IMR-90 (cell line): ENCODE measurements at regions not wholly inside any gene's neighbourhood (a gene's known extent, or its start where the extent isn't known, plus 50 kb on each side); places are given as distances from the start of the nearest gene placed in this dataset.

Source experiments
- ATAC-seq: fragments of 200-7000 bp; cut with Tn5 transposase; 2 replicates; pipeline ENCODE4 v1.9.1; 2020; ENCODE audit warnings: low read depth, mild to moderate bottlenecking, moderate library complexity
- BruUV-seq: library from RNA; stranded (reverse); fragments of 400-500 nt; replicated peaks from 2 replicates; lab custom pipeline; 2021; lab: Mats Ljungman, UMichigan
- CTCF ChIA-PET: fragments of 300-600 bp; formaldehyde crosslinking; extraction: SDS; loops from one replicate; lab custom pipeline; 2021; ENCODE audit warnings: antibody characterized with exemption; lab: Yijun Ruan, JAX
- POLR2A ChIA-PET: fragments of 300-600 bp; sonication (Branson Sonifier 250); formaldehyde crosslinking; loops from one replicate; lab custom pipeline; 2022; ENCODE audit warnings: antibody characterized with exemption; ENCODE audit not compliant: unreplicated experiment; lab: Charles Lee
- DNase-seq: peaks from one replicate; pipeline ENCODE4 v3.0.0; 2013
- H2AFZ ChIP-seq: replicated peaks from 2 replicates; pipeline ENCODE3; 2013; ENCODE audit warnings: low read length, mild to moderate bottlenecking; ENCODE audit not compliant: poor library complexity
- H2AK5ac ChIP-seq: 2 replicates; pipeline ENCODE4 v1.6.1; 2013; ENCODE audit warnings: low read depth, low read length, inconsistent platforms
- H2AK9ac ChIP-seq: replicated peaks from 2 replicates; pipeline ENCODE3; 2013; ENCODE audit warnings: mild to moderate bottlenecking, low read depth, low read length, moderate library complexity; ENCODE audit not compliant: poor library complexity
- H2BK120ac ChIP-seq: 2 replicates; pipeline ENCODE4 v1.6.1; 2013; ENCODE audit warnings: low read depth, low read length, inconsistent platforms
- H2BK15ac ChIP-seq: 3 replicates; pipeline ENCODE4 v1.6.1; 2013; ENCODE audit warnings: low read depth, low read length, inconsistent platforms
- H2BK20ac ChIP-seq: 2 replicates; pipeline ENCODE4 v1.6.1; 2013; ENCODE audit warnings: low read depth, mild to moderate bottlenecking, inconsistent platforms, low read length, moderate library complexity
- H2BK5ac ChIP-seq: 2 replicates; pipeline ENCODE4 v1.6.1; 2013; ENCODE audit warnings: mild to moderate bottlenecking, low read depth, low read length, inconsistent platforms; ENCODE audit not compliant: poor library complexity, severe bottlenecking
- H3K14ac ChIP-seq: replicated peaks from 2 replicates; pipeline ENCODE4 v1.6.1; 2013; ENCODE audit warnings: low read depth, low read length, inconsistent platforms
- H3K18ac ChIP-seq: 2 replicates; pipeline ENCODE4 v1.6.1; 2013; ENCODE audit warnings: low read depth, low read length, control low read depth
- H3K23ac ChIP-seq: 2 replicates; pipeline ENCODE4 v1.6.1; 2013; ENCODE audit warnings: low read depth, low read length, inconsistent platforms
- H3K27ac ChIP-seq: 2 replicates; pipeline ENCODE4 v1.5.1; 2013; ENCODE audit warnings: mild to moderate bottlenecking, control low read depth, low read length; ENCODE audit not compliant: insufficient read depth
- H3K27me3 ChIP-seq: 2 replicates; pipeline ENCODE4 v1.6.1; 2013; ENCODE audit warnings: low read length; ENCODE audit not compliant: control insufficient read depth, insufficient read depth
- H3K36me3 ChIP-seq: 2 replicates; pipeline ENCODE4 v1.6.1; 2013; ENCODE audit warnings: low read length, mixed read lengths; ENCODE audit not compliant: control insufficient read depth, insufficient read depth
- H3K4ac ChIP-seq: 2 replicates; pipeline ENCODE4 v1.6.1; 2013; ENCODE audit warnings: low read depth, low read length, inconsistent platforms
- H3K4me1 ChIP-seq: 2 replicates; pipeline ENCODE4 v1.6.1; 2013; ENCODE audit warnings: low read length, mixed read lengths; ENCODE audit not compliant: control insufficient read depth, insufficient read depth
- H3K4me2 ChIP-seq: 2 replicates; pipeline ENCODE4 v1.6.1; 2013; ENCODE audit warnings: low read depth, mild to moderate bottlenecking, control low read depth, low read length, moderate library complexity
- H3K4me3 ChIP-seq: 2 replicates; pipeline ENCODE4 v1.5.1; 2013; ENCODE audit warnings: low read depth, mild to moderate bottlenecking, control low read depth, low read length, moderate library complexity; ENCODE audit not compliant: insufficient read depth
- H3K56ac ChIP-seq: 2 replicates; pipeline ENCODE4 v1.6.1; 2013; ENCODE audit warnings: low read length, inconsistent platforms; ENCODE audit not compliant: insufficient read depth; ENCODE audit errors: extremely low read depth
- H3K79me1 ChIP-seq, 2 experiments: 2 replicates each; pipeline ENCODE4 v1.6.1; 2013; ENCODE audit warnings: low read length in 2 of 2, inconsistent platforms in 1 of 2, low read depth in 1 of 2
- H3K9ac ChIP-seq: 2 replicates; pipeline ENCODE4 v1.6.1; 2013; ENCODE audit warnings: low read depth, low read length, control low read depth
- H3K9me1 ChIP-seq: 2 replicates; pipeline ENCODE4 v1.6.1; 2013; ENCODE audit warnings: low read length, inconsistent platforms; ENCODE audit not compliant: insufficient read depth
- H3K9me3 ChIP-seq: 2 replicates; pipeline ENCODE4 v1.6.1; 2013; ENCODE audit warnings: low read length; ENCODE audit not compliant: control insufficient read depth, insufficient read depth
- H4K20me1 ChIP-seq: 2 replicates; pipeline ENCODE4 v1.6.1; 2013; ENCODE audit warnings: low read length, inconsistent platforms; ENCODE audit not compliant: insufficient read depth
- H4K5ac ChIP-seq: 2 replicates; pipeline ENCODE4 v1.6.1; 2013; ENCODE audit warnings: mild to moderate bottlenecking, low read depth, low read length, control low read depth
- H4K8ac ChIP-seq, 2 experiments: 2 replicates each; pipeline ENCODE4 v1.6.1; 2013; ENCODE audit warnings: low read depth in 2 of 2, low read length in 2 of 2, control low read depth in 1 of 2, inconsistent platforms in 1 of 2
- H4K91ac ChIP-seq: 2 replicates; pipeline ENCODE4 v1.6.1; 2013; ENCODE audit warnings: low read depth, low read length, inconsistent platforms; ENCODE audit not compliant: insufficient read depth
- BHLHE40 ChIP-seq: fragments of 150-350 bp; IDR thresholded peaks from 2 replicates; pipeline ENCODE4 v1.6.1; 2016; ENCODE audit warnings: mild to moderate bottlenecking, low read depth, low read length
- CEBPB ChIP-seq: IDR thresholded peaks from 2 replicates; pipeline ENCODE4 v1.6.1; 2012; ENCODE audit warnings: low read depth, low read length, improper control_type of control experiment
- CHD1 ChIP-seq: IDR thresholded peaks from 2 replicates; pipeline ENCODE4 v1.6.1; 2012; ENCODE audit warnings: low read depth, low read length, improper control_type of control experiment
- FOS ChIP-seq: fragments of 150-350 bp; IDR thresholded peaks from 2 replicates; pipeline ENCODE4 v1.6.1; 2016; ENCODE audit warnings: low read depth, low read length
- MAFK ChIP-seq: IDR thresholded peaks from 2 replicates; pipeline ENCODE4 v1.6.1; 2012; ENCODE audit warnings: low read depth, low read length, improper control_type of control experiment
- MAZ ChIP-seq: IDR thresholded peaks from 2 replicates; pipeline ENCODE4 v1.6.1; 2012; ENCODE audit warnings: low read depth, mild to moderate bottlenecking, low read length, improper control_type of control experiment, moderate library complexity, borderline replicate concordance
- MXI1 ChIP-seq: IDR thresholded peaks from 2 replicates; pipeline ENCODE4 v1.6.1; 2012; ENCODE audit warnings: low read depth, mild to moderate bottlenecking, low read length, moderate library complexity, borderline replicate concordance
- NFE2L2 ChIP-seq: fragments of 150-350 bp; IDR thresholded peaks from 2 replicates; pipeline ENCODE4 v1.6.1; 2016; ENCODE audit warnings: low read depth, mild to moderate bottlenecking, low read length
- POLR2A ChIP-seq: IDR thresholded peaks from 2 replicates; pipeline ENCODE4 v1.6.1; 2012; ENCODE audit warnings: mild to moderate bottlenecking, low read depth, low read length
- RAD21 ChIP-seq: IDR thresholded peaks from 2 replicates; pipeline ENCODE4 v1.6.1; 2012; ENCODE audit warnings: low read length, improper control_type of control experiment
- RCOR1 ChIP-seq: IDR thresholded peaks from 2 replicates; pipeline ENCODE4 v1.6.1; 2012; ENCODE audit warnings: mild to moderate bottlenecking, low read length, improper control_type of control experiment; ENCODE audit not compliant: insufficient replicate concordance
- RFX5 ChIP-seq: IDR thresholded peaks from 2 replicates; pipeline ENCODE4 v1.8.0; 2012; ENCODE audit warnings: low read depth, mild to moderate bottlenecking, low read length, moderate library complexity
- SMC3 ChIP-seq: fragments of 150-350 bp; IDR thresholded peaks from 2 replicates; pipeline ENCODE4 v1.6.1; 2016; ENCODE audit warnings: low read depth, mild to moderate bottlenecking, antibody characterized with exemption, low read length, moderate library complexity
- WGBS, 2 experiments: methylation state at CpG; one replicate each; pipeline versions ENCODE4 v1.1.5 to v1.1.7; 2013; ENCODE audit warnings: missing lambda C conversion rate in 2 of 2; ENCODE audit not compliant: insufficient read length in 1 of 2; ENCODE audit errors: extremely low coverage in 2 of 2; 5-methylcytosine and 5-hydroxymethylcytosine counted together
- dilution Hi-C: fragments of 300-500 bp; cut with HindIII; formaldehyde crosslinking; loops from one replicate; pipeline ENCODE4 v1.14.3; 2018; ENCODE audit warnings: low sequenced_read_pairs; ENCODE audit not compliant: unreplicated experiment
- in situ Hi-C: fragments of 300-500 bp; cut with MboI; formaldehyde crosslinking; loops from 3 replicates; pipeline ENCODE4 v1.14.3; 2019; ENCODE audit warnings: low sequenced_read_pairs, inconsistent platforms, mixed read lengths
- intact Hi-C: fragments of 100-400 bp; cut with micrococcal nuclease; formaldehyde crosslinking; loops from 2 replicates; pipeline ENCODE4 v1.10.0; 2022
- TF ChIP-seq, protein P1 (sequence below): fragments of 150-350 bp; IDR thresholded peaks from 2 replicates; pipeline ENCODE4 v1.6.1; 2016; ENCODE audit warnings: low read depth, mild to moderate bottlenecking, low read length, moderate library complexity, borderline replicate concordance
- TF ChIP-seq, protein P2 (sequence below): fragments of 150-350 bp; IDR thresholded peaks from 2 replicates; pipeline ENCODE4 v1.6.1; 2017; ENCODE audit warnings: mild to moderate bottlenecking, antibody characterized with exemption, low read length, low read depth
- TF ChIP-seq, protein P3 (sequence below): conservative IDR thresholded peaks from 2 replicates; pipeline ENCODE4 v1.5.1; 2012; ENCODE audit warnings: mild to moderate bottlenecking, low read depth, low read length, improper control_type of control experiment

DNA sequence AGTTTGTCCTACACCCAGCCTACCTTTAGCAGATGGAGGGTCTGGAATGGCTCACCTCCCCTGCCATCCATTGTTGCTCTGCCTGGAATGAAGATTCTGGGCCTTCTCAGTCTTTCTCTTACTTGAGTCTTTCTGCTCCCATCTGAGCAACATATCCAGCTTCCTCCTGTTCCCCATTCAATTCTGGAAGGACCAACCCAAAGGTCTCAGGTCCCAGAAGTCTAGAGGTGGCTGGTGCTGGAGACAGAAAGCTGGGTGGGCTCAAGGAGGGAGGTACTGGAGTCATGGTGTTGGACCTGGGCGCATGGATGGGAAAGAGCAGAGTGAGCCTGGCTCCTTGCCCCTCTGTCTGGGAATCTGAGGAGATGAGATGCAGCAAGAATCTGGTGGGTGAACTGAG is 93.5 kb upstream of the SIX3 start:
- no peak overlapping the region for H4K8ac ChIP-seq
- H3K18ac ChIP-seq, result no peak overlapping the region
- ATAC-seq, result no peak
- intact Hi-C loops, result no loop called here
- no peak overlapping the region for H3K4me2 ChIP-seq
- H3K4me3 ChIP-seq, result no peak overlapping the region
- ChIA-PET POLR2A (no interaction called here), CTCF (no interaction called here)
- no peaks in the 10 kb centered on the region for H3K9me3 ChIP-seq
- TF ChIP-seq MAFK (no peak), NFE2L2 (no peak), FOS (no peak), RAD21 (no peak), MXI1 (no peak), RFX5 (no peak), BHLHE40 (no peak), MAZ (no peak), CEBPB (no peak), SMC3 (no peak), POLR2A (no peak), RCOR1 (no peak), CHD1 (no peak)
- TF ChIP-seq, protein P1, sequence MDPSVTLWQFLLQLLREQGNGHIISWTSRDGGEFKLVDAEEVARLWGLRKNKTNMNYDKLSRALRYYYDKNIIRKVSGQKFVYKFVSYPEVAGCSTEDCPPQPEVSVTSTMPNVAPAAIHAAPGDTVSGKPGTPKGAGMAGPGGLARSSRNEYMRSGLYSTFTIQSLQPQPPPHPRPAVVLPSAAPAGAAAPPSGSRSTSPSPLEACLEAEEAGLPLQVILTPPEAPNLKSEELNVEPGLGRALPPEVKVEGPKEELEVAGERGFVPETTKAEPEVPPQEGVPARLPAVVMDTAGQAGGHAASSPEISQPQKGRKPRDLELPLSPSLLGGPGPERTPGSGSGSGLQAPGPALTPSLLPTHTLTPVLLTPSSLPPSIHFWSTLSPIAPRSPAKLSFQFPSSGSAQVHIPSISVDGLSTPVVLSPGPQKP, result no peak
- TF ChIP-seq, protein P2, sequence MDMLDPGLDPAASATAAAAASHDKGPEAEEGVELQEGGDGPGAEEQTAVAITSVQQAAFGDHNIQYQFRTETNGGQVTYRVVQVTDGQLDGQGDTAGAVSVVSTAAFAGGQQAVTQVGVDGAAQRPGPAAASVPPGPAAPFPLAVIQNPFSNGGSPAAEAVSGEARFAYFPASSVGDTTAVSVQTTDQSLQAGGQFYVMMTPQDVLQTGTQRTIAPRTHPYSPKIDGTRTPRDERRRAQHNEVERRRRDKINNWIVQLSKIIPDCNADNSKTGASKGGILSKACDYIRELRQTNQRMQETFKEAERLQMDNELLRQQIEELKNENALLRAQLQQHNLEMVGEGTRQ, result no peak
- TF ChIP-seq, protein P3, sequence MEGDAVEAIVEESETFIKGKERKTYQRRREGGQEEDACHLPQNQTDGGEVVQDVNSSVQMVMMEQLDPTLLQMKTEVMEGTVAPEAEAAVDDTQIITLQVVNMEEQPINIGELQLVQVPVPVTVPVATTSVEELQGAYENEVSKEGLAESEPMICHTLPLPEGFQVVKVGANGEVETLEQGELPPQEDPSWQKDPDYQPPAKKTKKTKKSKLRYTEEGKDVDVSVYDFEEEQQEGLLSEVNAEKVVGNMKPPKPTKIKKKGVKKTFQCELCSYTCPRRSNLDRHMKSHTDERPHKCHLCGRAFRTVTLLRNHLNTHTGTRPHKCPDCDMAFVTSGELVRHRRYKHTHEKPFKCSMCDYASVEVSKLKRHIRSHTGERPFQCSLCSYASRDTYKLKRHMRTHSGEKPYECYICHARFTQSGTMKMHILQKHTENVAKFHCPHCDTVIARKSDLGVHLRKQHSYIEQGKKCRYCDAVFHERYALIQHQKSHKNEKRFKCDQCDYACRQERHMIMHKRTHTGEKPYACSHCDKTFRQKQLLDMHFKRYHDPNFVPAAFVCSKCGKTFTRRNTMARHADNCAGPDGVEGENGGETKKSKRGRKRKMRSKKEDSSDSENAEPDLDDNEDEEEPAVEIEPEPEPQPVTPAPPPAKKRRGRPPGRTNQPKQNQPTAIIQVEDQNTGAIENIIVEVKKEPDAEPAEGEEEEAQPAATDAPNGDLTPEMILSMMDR, result no peak
- BruUV-seq, result no TSS peak
- dilution Hi-C loops, result no loop called here
- no peak overlapping the region for H4K5ac ChIP-seq
- no peak overlapping the region for H3K56ac ChIP-seq
- H3K9me1 ChIP-seq, result no peaks in the 10 kb centered on the region
- H3K36me3 ChIP-seq, result no peaks in the 10 kb centered on the region
- no peak for DNase-seq
- H3K27me3 ChIP-seq, result peaks cover 3% of the 10 kb centered on the region; the same call in 1 of the 2 replicates
- no peak overlapping the region for H4K91ac ChIP-seq
- no peaks in the 10 kb centered on the region for H3K4me1 ChIP-seq
- H2BK20ac ChIP-seq, result no peak overlapping the region
- H3K4ac ChIP-seq, result no peak overlapping the region
- no peak overlapping the region for H2BK120ac ChIP-seq
- H4K20me1 ChIP-seq, result no peaks in the 10 kb centered on the region
- no peak overlapping the region for H3K9ac ChIP-seq
- 100% methylated on average over 1 of the region's 1 CpG; no CpG with 5 or more reads in 1 of the 2 experiments for WGBS, 2 experiments
- no peak overlapping the region for H3K27ac ChIP-seq
- H2AFZ ChIP-seq, result no peak overlapping the region
- H2BK15ac ChIP-seq, result no peak overlapping the region
- H3K23ac ChIP-seq, result no peak overlapping the region
- no peak overlapping the region for H2BK5ac ChIP-seq
- no peak overlapping the region for H2AK5ac ChIP-seq
- in situ Hi-C loops, result no loop called here
- H3K14ac ChIP-seq, result no peak overlapping the region
- H2AK9ac ChIP-seq, result no peak overlapping the region
- H3K79me1 ChIP-seq, result no peaks in the 10 kb centered on the region
